ENCODE measurements at regions not wholly inside any gene's neighbourhood (a gene's known extent, or its start where the extent isn't known, plus 50 kb on each side); places are given as distances from the start of the nearest gene placed in this dataset.
"Not testable (repeated sequence)": the region's sequence is repeated elsewhere in the genome, so short reads cannot be mapped to it uniquely, and the experiment has no call there.

DNA sequence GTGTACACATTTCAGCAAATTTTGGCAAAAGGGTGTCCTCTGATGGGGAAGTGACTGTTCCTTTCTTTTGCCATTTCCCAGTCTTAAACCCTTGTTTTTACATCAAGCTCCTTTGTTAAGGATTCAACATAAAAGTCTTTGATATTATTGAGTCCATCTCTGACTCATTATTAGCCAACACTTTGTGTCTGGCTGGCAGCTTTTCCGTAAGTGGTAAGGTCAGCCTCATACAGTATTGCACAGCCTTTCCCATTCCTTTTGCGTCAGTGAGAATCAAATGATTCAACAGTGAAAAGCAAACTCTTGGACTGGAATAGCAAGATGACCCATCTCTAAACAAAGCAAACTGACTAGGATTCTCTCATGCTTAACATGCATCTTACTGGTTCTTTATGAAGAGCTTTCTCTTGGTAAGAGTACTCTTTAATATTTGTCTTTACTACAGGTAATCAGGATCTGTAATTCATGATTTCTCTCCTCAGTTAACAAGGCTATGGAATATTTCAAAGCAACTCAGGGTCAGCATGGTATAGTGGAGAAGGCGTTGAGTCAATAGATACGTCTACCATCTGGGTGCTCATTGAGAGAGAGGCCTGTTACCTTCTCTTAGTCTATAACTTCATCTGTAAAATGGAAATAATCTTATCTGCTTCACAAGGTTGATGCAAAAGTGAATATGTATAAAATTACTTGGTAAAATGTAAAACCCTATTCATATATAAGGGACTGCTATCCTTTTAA, 183.6 kb downstream of the PRL start:
- DNase-seq: no peak

DNA sequence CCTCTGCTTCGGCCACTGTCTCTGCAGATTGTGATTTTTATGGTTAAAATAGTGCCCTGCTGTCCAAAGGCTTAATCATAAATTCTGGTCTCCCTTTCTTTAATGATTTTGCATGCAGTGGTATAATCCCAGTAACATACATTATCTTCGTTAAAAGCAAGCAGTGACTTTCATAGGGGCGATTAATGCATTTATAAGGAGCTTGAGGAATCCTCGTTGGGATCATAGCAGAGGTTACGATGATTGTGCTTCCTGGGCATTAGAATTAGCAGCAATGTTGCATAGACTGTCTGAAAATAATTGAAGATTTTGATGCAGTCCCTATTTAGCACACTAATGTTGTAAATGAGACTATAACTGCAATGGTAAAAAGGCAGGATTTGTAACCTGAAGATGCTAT, 181.3 kb downstream of the PRL start:
- no peak for DNase-seq

DNA sequence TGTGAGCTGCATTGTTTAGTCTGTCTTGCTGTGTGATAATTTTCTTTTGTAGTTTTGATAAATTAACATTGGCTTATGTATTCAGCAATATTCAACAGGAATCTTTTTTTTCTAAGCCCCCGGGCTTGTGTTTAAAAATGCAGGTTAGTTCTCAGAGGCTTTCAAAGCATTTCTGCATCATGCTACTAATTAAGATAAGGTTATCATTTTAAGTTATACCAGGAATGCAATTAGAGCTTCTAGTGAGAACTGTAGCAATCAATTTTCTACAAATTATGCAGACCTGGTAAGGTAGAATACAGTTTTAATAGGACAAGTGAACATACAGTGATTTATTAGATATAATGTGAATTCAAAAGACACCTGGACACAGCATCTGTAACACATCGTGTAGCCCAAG, 179.2 kb downstream of the PRL start:
- no peak for DNase-seq

DNA sequence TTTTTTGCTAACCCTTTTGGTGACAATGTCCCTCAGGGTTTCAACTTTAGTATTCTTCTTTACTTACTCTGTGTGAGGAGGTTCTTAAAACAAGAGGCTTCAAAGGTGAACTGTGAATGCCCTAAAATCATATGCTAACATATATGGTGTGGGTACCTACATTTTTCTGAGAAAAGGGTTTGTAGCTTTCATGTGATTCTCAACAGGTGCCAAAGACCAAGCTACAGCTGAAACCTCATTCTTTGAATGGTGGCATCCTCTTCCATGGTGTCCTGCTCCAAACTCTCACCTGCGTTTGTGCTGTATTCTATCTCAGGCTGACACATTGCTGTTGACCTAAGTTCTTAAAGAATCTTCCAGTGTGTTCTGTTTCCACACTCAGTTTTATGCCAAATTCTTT, 177.3 kb downstream of the PRL start:
- no peak for DNase-seq

DNA sequence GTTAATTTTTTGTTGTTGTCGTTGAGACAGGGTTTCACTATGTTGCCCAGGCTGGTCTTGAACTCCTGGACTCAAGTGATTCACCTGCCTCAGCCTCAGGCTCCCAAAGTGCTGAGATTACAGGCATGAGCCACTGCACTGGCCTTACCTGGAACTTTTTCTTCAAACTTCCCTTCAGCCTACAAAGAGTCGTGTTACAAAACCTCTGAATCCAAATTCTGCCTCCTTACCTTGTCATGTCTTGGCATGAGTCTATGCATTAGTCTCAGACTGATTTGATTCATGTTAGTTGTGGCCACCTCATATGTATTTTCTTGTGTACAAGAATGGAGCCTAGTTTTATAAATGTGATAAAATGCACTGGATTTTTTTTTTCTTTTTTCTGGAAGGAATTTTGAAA, 172.1 kb downstream of the PRL start:
- DNase-seq: no peak

DNA sequence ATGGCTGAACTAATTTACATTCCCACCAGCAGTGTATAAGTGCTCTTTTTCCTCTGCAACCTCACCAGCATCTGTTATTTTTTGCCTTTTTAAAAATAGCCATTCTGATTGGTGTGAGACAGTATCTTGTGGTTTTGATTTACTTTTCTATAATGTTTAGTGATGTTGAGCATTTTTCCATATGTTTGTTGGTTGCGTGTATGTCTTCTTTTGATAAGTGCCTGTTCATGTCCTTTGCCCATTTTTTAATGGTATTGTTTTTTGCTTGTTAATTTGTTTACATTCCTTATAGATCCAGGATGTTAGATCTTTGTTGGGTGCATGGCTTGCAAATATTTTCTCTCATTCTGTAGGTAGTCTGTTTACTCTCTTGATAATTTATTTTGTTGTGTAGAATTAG, 169.9 kb downstream of the PRL start:
- no peak for DNase-seq

DNA sequence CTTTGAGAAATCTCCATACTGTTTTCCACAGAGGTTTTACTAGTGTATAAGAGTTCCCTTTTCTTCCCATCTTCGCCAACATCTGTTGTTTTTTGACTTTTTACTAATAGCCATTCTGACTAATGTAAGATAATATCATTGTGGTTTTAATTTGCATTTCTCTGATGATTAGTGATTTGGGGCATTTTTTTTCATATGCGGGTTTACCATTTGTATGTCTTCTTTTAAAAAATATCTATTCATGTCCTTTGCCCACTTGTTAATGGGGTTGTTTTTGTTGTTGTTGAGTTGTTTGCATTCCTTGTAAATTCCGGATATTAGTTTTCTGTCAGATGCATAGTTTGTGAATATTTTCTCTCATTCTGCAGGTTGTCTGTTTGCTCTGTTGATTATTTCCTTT, 167.1 kb downstream of the PRL start:
- no peak for DNase-seq

DNA sequence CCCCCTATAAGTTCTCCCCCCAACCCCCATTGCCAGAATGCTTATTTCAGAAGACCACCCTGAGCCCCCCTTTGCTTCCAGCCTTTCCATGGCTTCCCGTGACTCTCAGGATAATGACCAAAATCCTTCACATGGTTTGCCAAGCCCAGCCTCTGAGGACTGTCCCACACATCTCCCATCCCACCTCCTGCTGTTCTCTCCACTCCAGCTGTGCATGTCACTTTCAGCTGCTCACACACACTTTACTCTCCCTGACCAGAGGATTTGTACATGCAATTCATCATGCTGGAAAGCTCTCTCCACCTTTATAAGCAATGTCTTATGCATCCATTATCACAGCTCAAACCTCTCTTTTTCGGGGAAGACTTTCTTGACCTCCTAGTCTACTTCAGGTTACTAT, 164.2 kb downstream of the PRL start:
- peak; percentile 46 for DNase-seq

DNA sequence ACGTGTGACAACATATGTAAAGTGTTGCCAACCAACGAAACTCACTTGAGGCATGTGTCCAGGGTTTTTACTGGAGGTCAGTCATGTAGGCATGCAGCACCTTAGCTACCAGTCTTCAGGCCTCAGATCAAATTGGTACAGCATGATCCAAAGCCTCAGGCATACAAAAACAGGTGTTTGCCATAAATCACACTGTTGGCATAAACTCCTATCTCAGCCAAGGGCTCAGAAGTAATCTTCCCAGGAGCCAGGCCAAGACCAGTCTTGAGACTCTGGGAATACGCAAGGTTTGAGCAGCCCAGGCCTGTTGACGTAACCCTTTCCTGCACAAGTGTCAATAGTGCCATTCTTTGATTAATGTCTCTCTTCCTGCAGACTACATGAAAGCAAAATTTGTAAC, 163.5 kb downstream of the PRL start:
- no peak for DNase-seq

DNA sequence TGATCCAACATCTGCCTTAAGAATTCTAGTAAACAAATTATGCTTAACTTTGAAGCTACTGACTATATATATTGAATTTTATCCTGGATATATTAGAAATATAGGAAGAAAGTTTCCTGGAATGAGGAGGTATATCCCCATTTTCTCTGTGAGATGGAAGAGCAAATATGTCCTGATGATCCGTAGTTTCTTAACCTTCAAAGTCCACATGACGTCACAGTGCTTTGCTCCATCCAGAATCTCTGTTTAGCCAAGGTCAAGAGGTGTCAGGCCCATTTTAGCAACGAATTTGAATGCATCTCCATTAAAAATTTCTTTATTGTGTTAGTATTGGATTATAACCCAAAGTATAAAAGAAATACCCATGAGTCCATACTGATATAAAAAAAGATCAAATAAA, 162.5 kb downstream of the PRL start:
- DNase-seq: no peak

DNA sequence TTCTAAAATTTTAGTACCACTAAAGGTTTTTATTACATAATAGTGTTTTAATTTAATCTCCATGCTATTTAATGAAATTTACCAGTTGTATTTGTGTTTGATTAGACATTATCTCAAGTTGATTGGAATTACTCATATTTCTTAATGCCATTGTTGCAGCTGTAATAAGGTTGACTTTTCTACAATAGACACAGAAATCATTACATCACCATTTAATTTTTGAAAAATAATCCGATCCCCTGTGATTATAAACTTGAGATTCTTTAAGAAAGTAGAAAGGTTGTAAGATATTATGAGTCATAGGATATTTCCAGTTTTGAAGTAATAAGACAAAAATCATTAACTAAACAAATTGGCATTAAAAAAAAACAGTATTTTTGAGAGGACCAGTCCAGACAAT, 161.4 kb downstream of the PRL start:
- no peak for DNase-seq

DNA sequence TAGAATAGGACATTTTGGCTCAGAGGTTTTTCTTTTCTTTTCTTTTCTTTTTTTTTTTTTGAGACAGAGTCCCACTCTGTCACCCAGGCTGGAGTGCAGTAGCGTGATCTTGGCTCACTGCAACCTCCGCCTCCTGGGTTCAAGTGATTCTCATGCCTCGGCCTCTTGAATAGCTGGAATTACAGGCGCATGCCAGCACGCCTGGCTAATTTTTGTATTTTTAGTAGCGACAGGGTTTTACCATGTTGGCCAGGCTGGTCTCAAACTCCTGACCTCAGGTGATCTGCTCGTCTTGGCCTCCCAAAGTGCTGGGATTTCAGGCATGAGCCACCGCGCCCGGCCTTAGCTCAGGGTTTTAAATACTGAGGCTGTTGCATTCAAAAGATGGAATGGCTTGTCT, 156.1 kb downstream of the PRL start:
- not testable (repeated sequence) for DNase-seq

DNA sequence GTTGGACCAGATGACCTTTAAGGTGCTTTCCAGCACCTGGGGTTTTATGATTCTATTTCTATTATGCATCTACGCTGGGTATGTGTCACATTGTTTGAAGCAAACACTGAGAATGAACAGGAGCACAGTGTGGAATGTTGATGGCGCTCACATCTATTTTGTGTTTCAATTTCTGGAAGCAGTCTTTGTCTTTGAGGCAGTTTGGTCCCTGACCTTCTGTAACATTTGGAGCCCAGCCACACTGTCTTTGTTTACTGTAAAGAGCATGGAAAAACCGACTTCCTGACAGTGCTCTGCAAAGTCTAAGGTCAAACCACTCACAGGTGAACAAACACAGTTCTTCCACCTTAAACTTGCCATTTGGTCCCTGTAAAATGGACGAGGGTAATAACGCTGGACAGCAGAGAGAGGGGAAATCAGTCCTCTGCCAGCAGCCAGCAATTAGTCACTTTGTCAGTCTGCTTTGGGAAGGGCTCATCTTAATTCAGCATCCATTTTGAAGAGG, 155.5 kb downstream of the PRL start:
- DNase-seq: no peak

DNA sequence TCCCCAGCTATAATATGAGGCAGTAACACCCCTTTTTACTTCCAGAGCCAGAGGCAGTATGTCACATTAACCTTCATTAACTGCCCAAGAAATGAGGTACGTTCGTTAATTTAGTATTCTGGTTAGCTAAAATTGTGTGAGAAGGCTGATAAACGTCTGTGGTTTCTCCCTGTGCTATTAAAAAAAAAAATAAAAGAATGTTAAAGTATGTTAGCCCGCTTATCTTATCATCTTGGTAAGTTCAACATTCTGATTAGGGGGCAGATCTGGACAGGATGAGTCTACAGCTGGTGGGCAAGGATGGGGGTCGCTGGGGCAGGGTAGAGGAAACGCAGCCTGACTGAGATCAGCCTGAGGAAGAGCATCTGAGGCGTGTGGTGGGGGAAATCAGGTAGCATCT, 154.0 kb downstream of the PRL start:
- DNase-seq: no peak

DNA sequence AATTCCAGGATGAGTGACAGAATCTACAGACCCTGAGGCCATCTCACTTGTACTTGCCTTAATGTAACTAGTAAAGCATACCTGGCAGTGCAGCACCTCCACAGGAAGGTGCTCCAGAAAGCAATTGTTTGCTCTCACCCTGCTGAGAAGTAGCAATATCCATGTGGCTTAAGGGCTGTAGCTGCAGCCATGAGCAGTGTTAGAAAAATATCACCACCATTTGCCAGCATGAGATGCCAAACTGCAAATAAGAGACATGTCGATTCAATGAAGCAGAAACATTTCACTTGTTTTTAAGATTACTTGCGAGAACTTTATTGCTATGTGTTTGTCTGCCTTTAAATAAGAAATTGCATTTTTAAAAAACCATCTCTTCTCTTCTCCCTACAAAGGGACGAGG, 151.5 kb downstream of the PRL start:
- DNase-seq: no peak

DNA sequence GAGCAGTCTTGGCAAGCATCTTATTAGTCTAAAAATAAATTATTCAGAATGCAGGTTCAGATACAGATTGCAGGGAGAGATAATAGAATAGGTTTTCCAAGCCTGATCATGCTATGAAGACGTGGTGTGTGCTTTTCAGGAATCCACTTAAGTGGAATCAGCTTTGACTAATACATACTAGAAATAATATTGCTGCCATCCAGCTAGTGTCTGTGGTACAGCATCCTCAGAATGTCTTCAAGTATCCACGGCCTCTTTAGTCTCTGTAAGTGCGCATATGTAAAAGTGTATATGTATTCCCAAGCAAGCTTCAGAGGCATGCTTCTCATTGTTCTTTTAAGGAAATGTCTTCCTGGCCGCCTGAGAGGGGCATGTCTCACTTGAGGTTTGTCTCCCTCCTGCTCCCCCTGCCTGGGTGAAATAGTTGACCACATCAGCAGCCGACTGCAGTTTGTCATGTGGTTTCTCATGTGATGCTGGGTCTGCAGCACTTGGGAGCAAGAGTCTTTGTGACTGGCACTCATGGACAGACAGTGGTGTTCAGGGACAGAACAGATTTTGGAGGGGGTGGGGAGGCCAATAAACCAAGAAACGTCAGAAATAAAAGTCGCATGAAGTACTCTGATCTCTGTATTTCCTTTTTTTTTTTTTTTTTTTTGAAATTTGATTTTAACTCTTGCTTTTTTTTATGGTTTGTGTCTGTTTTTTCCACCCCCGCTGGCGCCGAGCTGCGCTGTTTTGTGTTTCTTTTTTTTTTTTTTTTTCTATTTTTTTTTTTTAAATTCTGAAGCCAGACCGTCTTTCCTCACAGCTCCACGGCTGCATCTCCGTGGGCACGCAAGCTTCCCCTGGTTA, 150.8 kb downstream of the PRL start:
- peak; percentile 71 for DNase-seq

DNA sequence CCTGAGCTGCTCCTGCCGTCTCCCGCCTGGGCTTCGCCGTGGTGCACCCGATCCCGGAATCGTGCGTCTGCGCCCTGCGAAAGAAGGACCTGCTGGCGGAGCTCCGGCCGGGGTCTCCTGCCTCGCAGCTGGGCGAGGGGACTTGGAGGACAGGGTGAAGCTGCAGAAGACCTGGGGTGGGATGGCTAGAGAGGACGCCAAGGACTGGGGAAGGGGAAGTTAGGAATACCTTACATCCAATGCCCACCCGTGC, 150.2 kb downstream of the PRL start:
- DNase-seq: no peak

DNA sequence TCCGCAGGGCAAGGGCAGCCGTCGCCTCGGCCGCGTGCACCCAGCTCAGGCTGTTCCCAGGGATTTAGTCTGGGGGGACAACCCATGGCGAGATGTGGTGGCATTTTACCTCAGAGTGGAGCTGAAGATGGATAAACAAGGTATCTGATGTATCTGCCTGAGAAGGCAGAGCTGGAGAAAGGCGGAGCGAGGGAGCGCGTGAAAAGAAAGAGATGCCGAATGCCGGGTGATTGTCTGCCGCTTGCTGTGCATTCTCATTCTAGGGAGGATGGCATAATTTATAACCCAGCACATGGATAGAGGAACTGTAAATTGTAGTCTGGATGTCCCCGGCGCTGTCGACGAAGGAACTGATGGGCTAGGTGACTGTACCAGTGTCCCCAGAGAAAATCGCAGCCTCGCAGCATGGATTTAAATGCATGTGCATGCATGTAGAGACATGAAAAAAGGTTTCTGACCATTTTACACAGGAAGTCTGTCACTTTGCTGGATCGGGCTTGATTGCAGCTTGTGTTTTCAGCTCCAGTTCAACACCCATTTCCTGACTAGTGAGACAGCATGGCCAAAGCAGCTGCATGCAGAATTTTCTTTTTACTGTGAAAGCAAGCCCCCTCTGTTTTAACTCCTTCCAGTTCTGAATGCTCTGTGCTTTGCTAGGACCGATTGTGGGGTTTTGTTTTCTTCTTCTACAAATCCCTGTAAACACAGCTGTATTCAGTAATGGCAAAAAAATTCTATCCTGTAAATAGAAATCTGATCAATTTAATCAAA, 149.7 kb downstream of the PRL start:
- DNase-seq: peak; percentile 71

DNA sequence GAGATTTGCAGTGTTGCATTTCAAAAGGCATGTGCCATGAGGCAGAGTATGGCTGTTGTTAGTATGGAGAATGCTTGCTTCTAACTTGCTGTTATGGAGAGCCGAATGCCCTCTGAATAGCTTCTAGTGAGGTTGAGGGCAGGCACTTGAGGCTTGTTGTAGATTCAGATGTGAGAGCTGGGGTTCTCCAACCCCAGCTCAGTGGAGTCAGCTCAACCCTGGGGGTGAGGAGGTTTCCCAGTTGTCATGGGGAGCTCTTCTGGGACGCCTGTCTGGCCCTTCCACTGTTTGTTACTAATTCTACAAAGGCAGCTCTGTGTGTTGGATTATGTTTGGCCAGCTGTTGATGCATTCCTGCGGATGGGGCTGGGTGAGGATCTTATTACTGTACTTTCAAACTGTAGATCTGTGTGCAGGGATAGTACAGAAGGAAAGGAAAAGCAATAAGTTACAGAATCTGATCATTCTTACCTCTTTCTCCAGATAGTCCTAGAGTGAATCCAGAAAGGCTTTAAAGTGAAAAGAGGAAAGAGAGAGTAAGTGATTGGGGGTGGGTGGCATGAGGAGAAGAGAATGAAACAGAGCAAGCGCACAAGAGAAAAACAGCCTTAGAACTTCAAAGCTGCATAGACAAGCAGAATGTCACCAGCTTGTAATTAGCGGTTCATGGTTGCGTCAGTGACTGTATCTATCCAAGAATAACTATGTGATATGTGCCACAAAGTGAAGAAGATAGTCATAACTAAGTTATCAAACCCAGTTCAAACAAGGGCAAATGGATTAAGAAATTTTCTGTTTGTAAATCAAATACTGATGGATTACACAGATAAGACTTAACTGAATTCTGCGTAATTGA, 148.7 kb downstream of the PRL start:
- peak; percentile 79 for DNase-seq

DNA sequence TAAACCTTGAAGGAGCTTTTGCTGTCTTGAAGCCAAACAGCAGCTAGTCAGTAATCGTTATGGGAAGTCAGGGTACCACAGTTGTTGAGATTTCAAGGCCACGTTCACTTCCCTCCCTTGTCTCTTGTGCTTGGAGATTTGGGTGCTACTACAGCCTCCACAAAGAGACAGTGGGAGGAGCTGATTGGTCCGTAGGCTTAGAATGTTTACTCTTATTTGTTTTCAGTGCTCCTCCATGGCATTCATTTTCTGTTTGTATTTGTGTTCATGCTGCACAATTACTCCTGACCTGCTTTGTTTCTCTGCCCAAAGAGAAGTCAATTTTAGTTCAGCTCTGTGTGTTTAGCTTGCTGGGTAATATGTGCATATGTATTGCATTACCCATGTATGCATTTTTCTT, 147.7 kb downstream of the PRL start:
- no peak for DNase-seq

DNA sequence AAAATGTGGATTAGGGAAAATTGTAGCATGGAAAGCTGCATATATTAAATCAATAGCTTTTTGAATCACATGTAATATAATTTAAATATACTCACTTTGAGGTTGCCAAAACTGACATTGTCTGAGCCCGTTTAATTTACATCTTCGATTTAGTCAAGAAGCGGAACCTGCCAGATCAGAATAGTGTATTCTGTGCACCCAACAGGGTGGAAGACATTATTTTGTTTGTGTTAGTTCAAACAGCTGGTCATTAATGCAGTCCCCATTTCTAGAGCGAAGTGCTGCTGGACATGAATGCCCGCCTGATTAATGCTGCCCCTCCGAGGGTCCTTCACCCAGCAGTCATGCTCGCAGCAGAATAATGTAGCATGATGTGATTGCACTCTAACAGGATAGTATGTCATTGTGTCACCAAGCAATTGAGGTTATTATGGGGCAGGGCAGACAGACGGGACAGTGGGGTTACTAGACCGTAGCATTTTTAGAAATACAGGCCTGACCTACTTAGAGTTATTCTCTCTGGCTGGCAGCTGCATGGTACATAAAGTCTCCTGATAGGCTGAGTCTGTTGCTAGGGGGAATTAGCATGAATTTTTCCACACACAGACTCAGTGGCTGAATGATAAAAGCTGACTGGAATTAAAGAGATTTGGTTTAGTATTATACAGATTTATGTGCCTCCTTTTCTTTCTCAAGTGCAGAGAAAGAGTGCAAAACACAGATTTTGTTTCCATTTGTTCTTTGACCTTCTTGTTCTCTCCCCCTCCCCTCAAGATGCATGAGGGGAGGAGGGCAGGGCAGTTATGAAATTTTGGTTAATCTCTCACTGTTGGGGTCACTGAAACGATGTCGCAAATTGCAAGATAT, 147.1 kb downstream of the PRL start:
- peak; percentile 55 for DNase-seq
